Loucy (cell line): ENCODE measurements at regions not wholly inside any gene's neighbourhood (a gene's known extent, or its start where the extent isn't known, plus 50 kb on each side); places are given as distances from the start of the nearest gene placed in this dataset.

Experiments used
- H2AFZ ChIP-seq: fragments of 200-600 bp; sonication (generic); 2 replicates; pipeline ENCODE4 v1.6.0; 2016; ENCODE audit warnings: antibody characterized with exemption, mild to moderate bottlenecking, low read length, moderate library complexity
- H3F3A ChIP-seq: fragments of 200-600 bp; 2 replicates; pipeline ENCODE4 v1.6.0; 2016; ENCODE audit warnings: antibody characterized with exemption, low read depth, mild to moderate bottlenecking
- H3K27me3 ChIP-seq: fragments of 200-600 bp; sonication (generic); 2 replicates; pipeline ENCODE4 v1.6.1; 2014; ENCODE audit warnings: low read length, mild to moderate bottlenecking; ENCODE audit not compliant: insufficient read depth, poor library complexity, severe bottlenecking
- H3K36me3 ChIP-seq: fragments of 200-600 bp; sonication (generic); 2 replicates; pipeline ENCODE4 v1.6.1; 2016; ENCODE audit warnings: low read length; ENCODE audit not compliant: insufficient read depth
- H3K4me1 ChIP-seq: fragments of 200-600 bp; sonication (generic); 2 replicates; pipeline ENCODE4 v1.5.1; 2014; ENCODE audit warnings: low read length, mild to moderate bottlenecking; ENCODE audit not compliant: insufficient read depth, poor library complexity, severe bottlenecking
- H3K4me2 ChIP-seq: fragments of 200-600 bp; sonication (generic); 2 replicates; pipeline ENCODE4 v1.6.0; 2014; ENCODE audit warnings: antibody characterized with exemption, low read length, low read depth, mild to moderate bottlenecking; ENCODE audit not compliant: poor library complexity, severe bottlenecking
- H3K4me3 ChIP-seq: fragments of 200-600 bp; sonication (generic); 2 replicates; pipeline ENCODE4 v1.5.1; 2014; ENCODE audit warnings: low read length, mild to moderate bottlenecking, mixed read lengths; ENCODE audit not compliant: poor library complexity, severe bottlenecking
- H3K79me2 ChIP-seq: fragments of 200-600 bp; sonication (generic); 2 replicates; pipeline ENCODE4 v1.6.1; 2014; ENCODE audit warnings: low read length; ENCODE audit not compliant: insufficient read depth
- H3K9ac ChIP-seq: fragments of 200-600 bp; sonication (generic); 2 replicates; pipeline ENCODE4 v1.6.0; 2014; ENCODE audit warnings: mild to moderate bottlenecking, low read depth, low read length, moderate library complexity; ENCODE audit not compliant: poor library complexity, severe bottlenecking
- H3K9me2 ChIP-seq: fragments of 200-600 bp; sonication (generic); replicated peaks from 2 replicates; pipeline ENCODE4 v1.6.1; 2016; ENCODE audit warnings: low read depth, low read length, mixed read lengths
- H3K9me3 ChIP-seq: fragments of 200-600 bp; sonication (generic); 2 replicates; pipeline ENCODE4 v1.6.1; 2014; ENCODE audit warnings: mild to moderate bottlenecking, antibody characterized with exemption, low read length, low read depth; ENCODE audit not compliant: insufficient read depth
- H4K20me1 ChIP-seq: fragments of 200-600 bp; sonication (generic); 2 replicates; pipeline ENCODE4 v1.6.0; 2014; ENCODE audit warnings: antibody characterized with exemption, low read length, mild to moderate bottlenecking; ENCODE audit not compliant: insufficient read depth, poor library complexity, severe bottlenecking
- EZH2phosphoT487 ChIP-seq: fragments of 200-600 bp; IDR thresholded peaks from 2 replicates; pipeline ENCODE4 v1.6.1; 2018; ENCODE audit warnings: antibody characterized with exemption, mild to moderate bottlenecking, moderate library complexity, borderline replicate concordance
- TF ChIP-seq, protein P1 (sequence below): fragments of 200-600 bp; sonication (generic); conservative IDR thresholded peaks from 2 replicates; pipeline ENCODE4 v1.5.1; 2014; ENCODE audit warnings: mild to moderate bottlenecking, antibody characterized with exemption, low read length

- Histone ChIP-seq H3F3A (no peaks in the 10 kb centered on the region), H3K9me2 (no peaks in the 10 kb centered on the region), H2AFZ (no peak overlapping the region), H3K4me1 (peaks cover 7% of the 10 kb centered on the region), H3K9me3 (no peaks in the 10 kb centered on the region), H3K9ac (no peak overlapping the region), H4K20me1 (no peaks in the 10 kb centered on the region), H3K4me3 (no peak overlapping the region), H3K4me2 (no peak overlapping the region), H3K36me3 (no peaks in the 10 kb centered on the region), H3K79me2 (no peaks in the 10 kb centered on the region), H3K27me3 (no peaks in the 10 kb centered on the region)
- TF ChIP-seq EZH2phosphoT487, result no peak
- TF ChIP-seq, protein P1, sequence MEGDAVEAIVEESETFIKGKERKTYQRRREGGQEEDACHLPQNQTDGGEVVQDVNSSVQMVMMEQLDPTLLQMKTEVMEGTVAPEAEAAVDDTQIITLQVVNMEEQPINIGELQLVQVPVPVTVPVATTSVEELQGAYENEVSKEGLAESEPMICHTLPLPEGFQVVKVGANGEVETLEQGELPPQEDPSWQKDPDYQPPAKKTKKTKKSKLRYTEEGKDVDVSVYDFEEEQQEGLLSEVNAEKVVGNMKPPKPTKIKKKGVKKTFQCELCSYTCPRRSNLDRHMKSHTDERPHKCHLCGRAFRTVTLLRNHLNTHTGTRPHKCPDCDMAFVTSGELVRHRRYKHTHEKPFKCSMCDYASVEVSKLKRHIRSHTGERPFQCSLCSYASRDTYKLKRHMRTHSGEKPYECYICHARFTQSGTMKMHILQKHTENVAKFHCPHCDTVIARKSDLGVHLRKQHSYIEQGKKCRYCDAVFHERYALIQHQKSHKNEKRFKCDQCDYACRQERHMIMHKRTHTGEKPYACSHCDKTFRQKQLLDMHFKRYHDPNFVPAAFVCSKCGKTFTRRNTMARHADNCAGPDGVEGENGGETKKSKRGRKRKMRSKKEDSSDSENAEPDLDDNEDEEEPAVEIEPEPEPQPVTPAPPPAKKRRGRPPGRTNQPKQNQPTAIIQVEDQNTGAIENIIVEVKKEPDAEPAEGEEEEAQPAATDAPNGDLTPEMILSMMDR, result no peak
Measured at GRCh38 chr5:159759791-159760290, 156.4 kb upstream of the ADRA1B start.

- H4K20me1 ChIP-seq, result no peaks in the 10 kb centered on the region
- no peaks in the 10 kb centered on the region for H3K27me3 ChIP-seq
- H2AFZ ChIP-seq, result no peak overlapping the region
- no peak overlapping the region for H3K9ac ChIP-seq
- H3K4me2 ChIP-seq, result no peak overlapping the region
- no peaks in the 10 kb centered on the region for H3K9me3 ChIP-seq
- H3K79me2 ChIP-seq, result no peaks in the 10 kb centered on the region
- TF ChIP-seq EZH2phosphoT487, result no peak
- TF ChIP-seq, protein P1, result no peak
- H3K36me3 ChIP-seq, result no peaks in the 10 kb centered on the region
- H3K4me3 ChIP-seq, result no peak overlapping the region
- H3K4me1 ChIP-seq, result peaks cover 7% of the 10 kb centered on the region
- no peaks in the 10 kb centered on the region for H3K9me2 ChIP-seq
- no peaks in the 10 kb centered on the region for H3F3A ChIP-seq
Measured at GRCh38 chr5:159762921-159763320, 153.4 kb upstream of the ADRA1B start.

DNA sequence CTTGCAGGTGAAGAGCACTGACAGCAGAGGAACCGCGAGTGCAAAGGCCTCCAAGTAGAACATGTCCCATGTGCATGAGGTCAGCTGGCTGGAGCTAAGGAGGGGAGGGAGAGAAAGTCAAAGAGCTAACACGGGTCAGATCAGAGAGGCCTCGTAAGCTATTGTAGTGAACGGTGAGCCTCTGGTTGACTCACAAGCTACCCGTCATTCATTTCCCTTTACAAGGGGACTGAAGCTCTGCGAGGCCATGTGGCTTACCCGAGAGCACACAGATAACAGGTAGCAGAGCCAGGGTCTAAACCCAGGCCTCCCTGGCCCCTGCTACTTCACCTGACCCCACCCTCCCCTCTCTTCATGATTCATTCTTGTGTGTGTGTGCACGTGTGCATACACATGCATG lies 152.7 kb upstream of the ADRA1B start:
- no peaks in the 10 kb centered on the region for H4K20me1 ChIP-seq
- peak overlapping the region; percentile 28 for H3K4me2 ChIP-seq
- no peak overlapping the region for H2AFZ ChIP-seq
- no peaks in the 10 kb centered on the region for H3K79me2 ChIP-seq
- H3K9me2 ChIP-seq, result no peaks in the 10 kb centered on the region
- no peaks in the 10 kb centered on the region for H3K36me3 ChIP-seq
- H3K4me1 ChIP-seq, result peaks cover 7% of the 10 kb centered on the region
- H3F3A ChIP-seq, result no peaks in the 10 kb centered on the region
- TF ChIP-seq, protein P1, result no peak
- no peak for TF ChIP-seq EZH2phosphoT487
- H3K9ac ChIP-seq, result no peak overlapping the region
- H3K4me3 ChIP-seq, result no peak overlapping the region
- H3K9me3 ChIP-seq, result no peaks in the 10 kb centered on the region
- H3K27me3 ChIP-seq, result no peaks in the 10 kb centered on the region
